NCI-H510A treated with DMSO at 0.1 percent for 48 hours (cell line): ENCODE measurements at regions not wholly inside any gene's neighbourhood (a gene's known extent, or its start where the extent isn't known, plus 50 kb on each side); places are given as distances from the start of the nearest gene placed in this dataset.
"Not testable (repeated sequence)": the region's sequence is repeated elsewhere in the genome, so short reads cannot be mapped to it uniquely, and the experiment has no call there.

Source experiments
- DNase-seq: peaks from one replicate; lab custom pipeline; 2025; lab: John Stamatoyannopoulos, UW

- no peak for DNase-seq
Measured at GRCh38 chr6:27582928-27583725, 110.2 kb upstream of the ZNF184 start.

- no peak for DNase-seq
Measured at GRCh38 chr6:27579973-27580372, 107.1 kb upstream of the ZNF184 start.

GRCh38 chr6:27577922-27578321 lies 105.0 kb upstream of the ZNF184 start:
- DNase-seq: no peak

- no peak for DNase-seq
Measured at GRCh38 chr6:27575594-27576361, 102.9 kb upstream of the ZNF184 start.

GRCh38 chr6:27568226-27568897 lies 95.5 kb upstream of the ZNF184 start:
- DNase-seq: no peak

GRCh38 chr6:27565839-27566779 lies 93.2 kb upstream of the ZNF184 start:
- no peak for DNase-seq

GRCh38 chr6:27562027-27562410 lies 89.1 kb upstream of the ZNF184 start:
- DNase-seq: no peak

GRCh38 chr6:27558028-27558724 lies 85.3 kb upstream of the ZNF184 start:
- DNase-seq: no peak

GRCh38 chr6:27556406-27556805 lies 83.5 kb upstream of the ZNF184 start:
- DNase-seq: no peak

- DNase-seq: no peak
Measured at GRCh38 chr6:27553123-27553904, 80.4 kb upstream of the ZNF184 start.

- DNase-seq: no peak
Measured at GRCh38 chr6:27551607-27552006, 78.7 kb upstream of the ZNF184 start.

- DNase-seq: no peak
Measured at GRCh38 chr6:27550692-27551091, 77.8 kb upstream of the ZNF184 start.

GRCh38 chr6:27549241-27549598 lies 76.3 kb upstream of the ZNF184 start:
- DNase-seq: not testable (repeated sequence)

GRCh38 chr6:27547157-27548075 lies 74.5 kb upstream of the ZNF184 start:
- peak; percentile 27 for DNase-seq

- no peak for DNase-seq
Measured at GRCh38 chr6:27546522-27546921, 73.6 kb upstream of the ZNF184 start.

GRCh38 chr6:27545271-27546046 lies 72.6 kb upstream of the ZNF184 start:
- DNase-seq: no peak

GRCh38 chr6:27544612-27545260 lies 71.8 kb upstream of the ZNF184 start:
- DNase-seq: no peak

GRCh38 chr6:27544135-27544534 lies 71.2 kb upstream of the ZNF184 start:
- not testable (repeated sequence) for DNase-seq
